CD8-positive, alpha-beta memory T cell (primary cell): ENCODE measurements at regions not wholly inside any gene's neighbourhood (a gene's known extent, or its start where the extent isn't known, plus 50 kb on each side); places are given as distances from the start of the nearest gene placed in this dataset.

Source experiments
- CTCF ChIA-PET: fragments of 350-600 bp; sonication (Branson Sonifier 250); formaldehyde crosslinking; loops from one replicate; lab custom pipeline; 2021; ENCODE audit warnings: antibody characterized with exemption; lab: Charles Lee
- POLR2A ChIA-PET: fragments of 350-600 bp; sonication (Branson Sonifier 250); formaldehyde crosslinking; loops from one replicate; lab custom pipeline; 2021; ENCODE audit warnings: antibody characterized with exemption; lab: Charles Lee
- DNase-seq, 5 donors: peaks; one replicate each; pipeline versions ENCODE4 v3.0.0 to v3.0.0-alpha.2; 2020 to 2022; ENCODE audit warnings: mixed read lengths in 1 of 5
- H3K27ac ChIP-seq: one replicate; pipeline ENCODE4 v1.7.0; 2013; ENCODE audit warnings: low read depth, mild to moderate bottlenecking, low read length, moderate library complexity
- H3K27me3 ChIP-seq: 2 replicates; pipeline ENCODE4 v1.7.0; 2013; ENCODE audit warnings: low read length, mild to moderate bottlenecking; ENCODE audit not compliant: insufficient read depth, poor library complexity, severe bottlenecking
- H3K36me3 ChIP-seq: 2 replicates; pipeline ENCODE4 v1.7.0; 2013; ENCODE audit warnings: mild to moderate bottlenecking, low read length, moderate library complexity; ENCODE audit not compliant: insufficient read depth
- H3K4me1 ChIP-seq: 2 replicates; pipeline ENCODE4 v1.7.0; 2013; ENCODE audit warnings: mild to moderate bottlenecking, low read length, moderate library complexity; ENCODE audit not compliant: insufficient read depth
- H3K4me3 ChIP-seq: 2 replicates; pipeline ENCODE4 v1.7.0; 2013; ENCODE audit warnings: mild to moderate bottlenecking, low read length
- H3K9me3 ChIP-seq: 2 replicates; pipeline ENCODE4 v1.7.0; 2013; ENCODE audit warnings: mild to moderate bottlenecking, low read length
- H3K27ac Mint-ChIP-seq, 8 donors: one replicate each; pipeline ENCODE4 v1.8.0; 2020 to 2021; ENCODE audit warnings: mixed read lengths in 8 of 8, mild to moderate bottlenecking in 6 of 8, inconsistent platforms in 3 of 8, moderate library complexity in 3 of 8
- H3K27me3 Mint-ChIP-seq, 2 donors: one replicate each; pipeline ENCODE4 v1.8.0; 2020 to 2021; ENCODE audit warnings: mixed read lengths in 2 of 2, mild to moderate bottlenecking in 1 of 2, moderate library complexity in 1 of 2
- H3K36me3 Mint-ChIP-seq, 3 donors: one replicate each; pipeline ENCODE4 v1.8.0; 2020 to 2021; ENCODE audit warnings: mixed read lengths in 3 of 3, inconsistent platforms in 1 of 3, mild to moderate bottlenecking in 1 of 3
- H3K4me1 Mint-ChIP-seq, 3 donors: one replicate each; pipeline ENCODE4 v1.8.0; 2020 to 2021; ENCODE audit warnings: mixed read lengths in 3 of 3, inconsistent platforms in 1 of 3, mild to moderate bottlenecking in 1 of 3
- H3K4me3 Mint-ChIP-seq, 7 donors: one replicate each; pipeline ENCODE4 v1.8.0; 2020 to 2021; ENCODE audit warnings: mixed read lengths in 7 of 7, mild to moderate bottlenecking in 6 of 7, moderate library complexity in 4 of 7, inconsistent platforms in 2 of 7
- H3K9me3 Mint-ChIP-seq, 5 donors: one replicate each; pipeline ENCODE4 v1.8.0; 2020 to 2022; ENCODE audit warnings: mixed read lengths in 5 of 5, mild to moderate bottlenecking in 3 of 5, moderate library complexity in 2 of 5, inconsistent platforms in 1 of 5

DNA sequence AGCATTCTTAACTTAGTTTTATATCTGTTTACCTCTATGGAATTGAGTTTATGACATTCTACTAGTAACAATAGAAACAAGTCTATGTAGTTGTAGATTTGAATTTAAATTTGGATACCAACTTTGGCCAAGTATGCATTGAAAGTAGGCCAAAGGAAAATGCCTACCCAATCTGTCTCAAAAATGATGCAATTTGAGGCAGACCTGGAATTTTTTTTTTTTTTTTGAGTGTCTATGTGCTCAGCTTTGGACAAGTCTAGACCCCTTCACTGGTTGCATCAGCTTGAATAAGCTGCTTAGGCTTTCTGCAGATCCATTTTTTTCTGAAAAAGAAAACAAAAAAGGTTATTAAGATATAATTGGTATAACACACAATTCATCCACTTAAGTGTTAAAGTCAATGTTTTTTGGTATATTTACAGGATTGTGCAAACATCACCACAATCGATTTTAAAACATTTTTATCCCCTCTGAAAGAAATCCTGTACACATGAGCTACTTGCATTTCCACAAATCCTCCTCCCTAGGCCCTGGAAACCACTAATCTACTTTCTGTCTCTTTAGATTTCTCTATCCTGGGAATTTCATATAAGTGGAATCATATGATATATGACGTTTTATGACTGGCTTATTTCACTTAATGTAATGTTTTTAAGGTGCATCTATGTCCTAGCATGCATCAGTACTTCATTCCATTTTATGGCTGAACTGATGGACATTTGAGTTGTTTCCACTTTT, 185.1 kb upstream of the CCDC68 start:
- Mint-ChIP-seq H3K36me3 (no peaks in the 10 kb centered on the region), H3K4me1 (no peaks in the 10 kb centered on the region), H3K27ac (no peak overlapping the region), H3K27me3 (peaks cover 0 to 4% of the 10 kb centered on the region in 2 donors), H3K4me3 (no peak overlapping the region), H3K9me3 (peaks cover 0 to 10% (median 3%) of the 10 kb centered on the region in 5 donors)
- ChIA-PET POLR2A (no interaction called here), CTCF (no interaction called here)
- no peak overlapping the region for H3K4me3 ChIP-seq
- H3K4me1 ChIP-seq, result no peaks in the 10 kb centered on the region
- H3K27ac ChIP-seq, result no peak overlapping the region
- no peaks in the 10 kb centered on the region for H3K9me3 ChIP-seq
- DNase-seq, result no peak
- H3K36me3 ChIP-seq, result no peaks in the 10 kb centered on the region
- H3K27me3 ChIP-seq, result no peaks in the 10 kb centered on the region

DNA sequence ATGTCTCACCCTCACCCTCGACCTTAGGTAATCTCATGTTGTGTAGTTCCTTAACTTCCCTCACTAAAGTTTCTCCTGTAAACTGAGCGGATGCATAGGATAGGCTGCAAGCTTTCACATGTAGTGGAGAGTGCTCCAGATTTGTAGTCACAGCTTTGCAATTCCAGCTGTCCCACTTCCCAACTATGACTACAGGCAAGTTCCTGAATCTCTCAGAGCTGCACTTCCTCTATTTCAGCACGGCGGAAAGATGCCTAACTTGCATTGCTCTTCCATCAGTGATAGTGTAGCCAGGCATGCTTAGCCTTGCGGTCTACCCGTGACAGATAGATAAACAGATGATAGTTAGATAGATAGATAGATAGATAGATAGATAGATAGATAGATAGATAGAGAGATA, 183.1 kb upstream of the CCDC68 start:
- Histone ChIP-seq H3K4me3 (no peak overlapping the region), H3K27me3 (no peaks in the 10 kb centered on the region), H3K4me1 (no peaks in the 10 kb centered on the region), H3K36me3 (no peaks in the 10 kb centered on the region), H3K9me3 (no peaks in the 10 kb centered on the region), H3K27ac (no peak overlapping the region)
- CTCF ChIA-PET, result no interaction called here
- Mint-ChIP-seq H3K36me3 (no peaks in the 10 kb centered on the region), H3K4me1 (no peaks in the 10 kb centered on the region), H3K27ac (no peak overlapping the region), H3K27me3 (peaks cover 0 to 2% of the 10 kb centered on the region in 2 donors), H3K9me3 (peaks cover 0 to 8% (median 2%) of the 10 kb centered on the region in 5 donors), H3K4me3 (no peak overlapping the region)
- POLR2A ChIA-PET, result no interaction called here
- no peak for DNase-seq

DNA sequence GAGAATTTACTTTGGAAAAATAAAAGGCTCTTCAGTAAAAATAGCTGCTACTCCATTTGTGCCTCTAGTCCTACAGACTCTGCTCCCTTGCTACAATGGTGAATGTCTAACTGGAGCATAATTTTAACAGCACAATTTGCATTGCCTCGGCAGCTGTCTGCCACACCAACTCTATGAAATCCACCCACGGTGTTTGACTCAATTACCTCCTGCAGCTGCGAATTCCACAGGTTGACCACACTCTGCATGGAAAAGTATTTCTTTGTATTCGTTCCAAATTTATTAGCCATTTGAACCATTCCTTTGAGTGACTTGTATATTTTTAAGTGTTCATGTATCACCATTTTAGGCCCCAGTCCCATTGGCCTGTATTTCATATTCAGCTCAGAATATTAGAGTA, 182.1 kb upstream of the CCDC68 start:
- no peak overlapping the region for H3K4me3 Mint-ChIP-seq

DNA sequence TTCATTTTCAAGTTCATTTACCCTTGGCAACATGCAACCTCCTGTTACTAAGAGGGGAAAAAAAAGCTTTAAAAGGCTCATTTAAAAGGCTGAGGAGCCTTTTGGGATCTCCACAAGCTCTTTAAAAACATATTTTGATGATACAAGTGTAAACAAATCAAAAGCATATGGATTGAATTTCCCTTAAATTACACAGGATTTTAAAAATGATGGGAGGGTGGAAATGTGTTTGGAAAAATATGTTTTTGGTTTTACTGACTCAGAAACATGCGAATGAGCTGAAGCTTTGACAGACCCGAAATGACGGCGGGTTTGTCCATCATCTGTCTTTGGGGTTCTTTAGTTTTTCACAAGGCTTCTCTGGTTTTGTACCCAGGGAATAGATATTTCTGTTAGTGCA, 180.6 kb upstream of the CCDC68 start:
- H3K4me1 Mint-ChIP-seq, result no peaks in the 10 kb centered on the region
- Histone ChIP-seq H3K27me3 (no peaks in the 10 kb centered on the region), H3K9me3 (no peaks in the 10 kb centered on the region), H3K27ac (no peak overlapping the region), H3K4me1 (no peaks in the 10 kb centered on the region), H3K36me3 (no peaks in the 10 kb centered on the region), H3K4me3 (no peak overlapping the region)
- DNase-seq, result no peak
- peaks cover 0 to 4% (median 2%) of the 10 kb centered on the region in 5 donors for H3K9me3 Mint-ChIP-seq
- POLR2A ChIA-PET, result no interaction called here
- peaks cover 0 to 2% of the 10 kb centered on the region in 2 donors for H3K27me3 Mint-ChIP-seq
- H3K36me3 Mint-ChIP-seq, result no peaks in the 10 kb centered on the region
- CTCF ChIA-PET, result no interaction called here
- H3K27ac Mint-ChIP-seq, result no peak overlapping the region
- no peak overlapping the region for H3K4me3 Mint-ChIP-seq

More for the DNA sequence above, 182.1 kb upstream of the CCDC68 start:
- peaks cover 0 to 7% (median 2%) of the 10 kb centered on the region in 5 donors for H3K9me3 Mint-ChIP-seq
- Histone ChIP-seq H3K36me3 (no peaks in the 10 kb centered on the region), H3K27me3 (no peaks in the 10 kb centered on the region), H3K4me1 (no peaks in the 10 kb centered on the region), H3K4me3 (no peak overlapping the region), H3K9me3 (no peaks in the 10 kb centered on the region), H3K27ac (no peak overlapping the region)
- ChIA-PET CTCF (no interaction called here), POLR2A (no interaction called here)
- H3K27ac Mint-ChIP-seq, result no peak overlapping the region
- no peaks in the 10 kb centered on the region for H3K4me1 Mint-ChIP-seq
- DNase-seq, result no peak
- H3K36me3 Mint-ChIP-seq, result no peaks in the 10 kb centered on the region
- H3K27me3 Mint-ChIP-seq, result peaks cover 0 to 2% of the 10 kb centered on the region in 2 donors

DNA sequence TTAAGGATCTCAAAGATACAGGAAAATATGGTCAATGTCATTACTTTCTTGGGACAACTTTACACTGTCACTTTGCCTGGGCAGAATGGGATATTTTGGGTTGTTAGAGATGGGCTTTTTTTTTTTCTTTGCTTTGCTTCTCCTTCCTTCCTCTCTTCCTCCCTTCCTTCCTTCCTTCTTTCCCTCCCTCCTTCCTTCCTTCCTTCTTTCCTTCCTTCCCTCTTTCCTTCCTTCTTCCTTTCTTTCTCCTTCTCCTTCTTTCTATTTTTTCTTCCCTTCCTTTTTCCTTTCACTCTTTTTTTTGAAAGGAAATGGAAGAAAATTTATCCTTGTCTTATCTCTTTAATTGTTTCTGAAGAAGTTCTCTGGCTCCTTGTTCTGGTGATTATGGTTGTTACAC, 180.0 kb upstream of the CCDC68 start:
- DNase-seq, result no peak
- Histone ChIP-seq H3K36me3 (no peaks in the 10 kb centered on the region), H3K27me3 (no peaks in the 10 kb centered on the region), H3K9me3 (no peaks in the 10 kb centered on the region), H3K4me1 (no peaks in the 10 kb centered on the region), H3K27ac (no peak overlapping the region), H3K4me3 (no peak overlapping the region)
- Mint-ChIP-seq H3K27ac (no peak overlapping the region), H3K27me3 (peaks cover 0 to 2% of the 10 kb centered on the region in 2 donors), H3K4me3 (no peak overlapping the region), H3K36me3 (no peaks in the 10 kb centered on the region), H3K9me3 (peaks cover 0 to 4% (median 2%) of the 10 kb centered on the region in 5 donors), H3K4me1 (no peaks in the 10 kb centered on the region)
- POLR2A ChIA-PET, result no interaction called here
- CTCF ChIA-PET, result no interaction called here

DNA sequence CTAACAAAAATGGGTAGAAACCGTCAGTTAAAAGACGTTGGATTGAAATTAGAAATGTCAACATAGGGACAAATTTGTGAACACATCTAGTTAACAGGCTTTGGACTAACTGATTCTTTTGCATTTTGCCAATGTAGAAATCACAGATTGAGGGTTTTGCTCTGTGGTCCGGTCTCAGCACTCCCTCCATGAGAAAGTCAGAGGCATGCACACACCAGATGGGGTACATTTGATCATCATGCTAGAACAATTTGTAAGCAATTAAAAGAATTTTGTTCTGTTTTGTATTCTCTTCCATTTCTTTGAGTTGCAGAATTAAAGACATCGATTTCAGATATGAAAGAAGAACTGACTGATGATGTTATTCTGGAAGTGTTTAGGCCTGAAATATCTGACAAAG, 179.1 kb upstream of the CCDC68 start:
- H3K9me3 Mint-ChIP-seq, result peaks cover 0 to 2% (median under 1%) of the 10 kb centered on the region in 5 donors
- H3K27ac ChIP-seq, result no peak overlapping the region

DNA sequence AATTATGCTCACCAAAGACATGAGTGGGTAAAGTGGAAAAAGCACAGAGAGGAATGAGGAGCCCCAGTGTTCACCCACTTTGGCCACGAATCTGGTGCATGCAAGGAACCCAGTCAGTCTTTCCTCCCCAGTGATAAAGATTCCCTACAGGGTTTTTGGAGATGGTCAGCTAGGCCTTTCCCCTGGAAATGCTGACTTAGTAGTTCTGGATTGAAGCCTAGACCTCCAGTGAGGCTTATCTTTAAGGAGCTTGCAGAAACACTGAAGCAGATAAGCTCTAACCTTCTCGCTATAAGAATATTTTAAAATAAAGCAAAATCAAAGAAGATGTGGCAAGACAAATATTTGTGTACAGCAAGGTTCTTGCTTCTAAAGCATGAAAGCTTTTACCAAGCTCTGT, 178.3 kb upstream of the CCDC68 start:
- Mint-ChIP-seq H3K27me3 (no peaks in the 10 kb centered on the region), H3K4me1 (no peaks in the 10 kb centered on the region), H3K27ac (no peak overlapping the region), H3K9me3 (peaks cover 0 to 2% (median 0%) of the 10 kb centered on the region in 5 donors), H3K36me3 (no peaks in the 10 kb centered on the region), H3K4me3 (no peak overlapping the region)
- POLR2A ChIA-PET, result no interaction called here
- no peaks in the 10 kb centered on the region for H3K4me1 ChIP-seq
- H3K4me3 ChIP-seq, result no peak overlapping the region
- no peak for DNase-seq
- H3K27ac ChIP-seq, result no peak overlapping the region
- CTCF ChIA-PET, result no interaction called here
- H3K9me3 ChIP-seq, result no peaks in the 10 kb centered on the region
- H3K27me3 ChIP-seq, result no peaks in the 10 kb centered on the region
- no peaks in the 10 kb centered on the region for H3K36me3 ChIP-seq

More for the DNA sequence above, 179.1 kb upstream of the CCDC68 start:
- H3K36me3 ChIP-seq, result no peaks in the 10 kb centered on the region
- H3K27ac Mint-ChIP-seq, result no peak overlapping the region
- no peaks in the 10 kb centered on the region for H3K9me3 ChIP-seq
- H3K4me1 ChIP-seq, result no peaks in the 10 kb centered on the region
- H3K4me3 ChIP-seq, result no peak overlapping the region
- H3K27me3 Mint-ChIP-seq, result no peaks in the 10 kb centered on the region
- no peaks in the 10 kb centered on the region for H3K4me1 Mint-ChIP-seq
- DNase-seq, result no peak
- POLR2A ChIA-PET, result no interaction called here
- no peak overlapping the region for H3K4me3 Mint-ChIP-seq
- H3K27me3 ChIP-seq, result no peaks in the 10 kb centered on the region
- CTCF ChIA-PET, result no interaction called here
- H3K36me3 Mint-ChIP-seq, result no peaks in the 10 kb centered on the region

DNA sequence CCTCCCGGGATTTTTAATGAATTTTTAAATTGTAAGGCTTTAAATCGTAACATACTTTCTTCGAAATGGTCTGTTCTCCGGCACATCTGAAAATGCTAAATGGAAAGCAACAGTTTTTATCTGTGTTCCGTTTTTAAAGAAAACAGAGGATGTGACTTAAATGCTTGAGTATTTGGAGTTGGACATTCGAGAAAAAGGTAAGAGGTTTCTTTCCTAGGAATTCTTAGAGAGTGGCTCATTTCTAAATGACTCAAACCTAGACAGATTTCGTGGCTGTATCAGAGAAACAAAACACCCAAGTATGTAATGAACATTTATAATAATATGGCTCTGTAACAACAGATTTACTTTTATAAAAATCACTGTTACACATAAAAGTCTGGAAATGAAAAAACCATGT, 177.6 kb upstream of the CCDC68 start:
- Mint-ChIP-seq H3K36me3 (no peaks in the 10 kb centered on the region), H3K4me1 (no peaks in the 10 kb centered on the region), H3K27ac (no peak overlapping the region), H3K9me3 (peaks cover 0 to 2% (median 0%) of the 10 kb centered on the region in 5 donors), H3K4me3 (no peak overlapping the region), H3K27me3 (no peaks in the 10 kb centered on the region)
- no peak overlapping the region for H3K4me3 ChIP-seq
- H3K27me3 ChIP-seq, result no peaks in the 10 kb centered on the region
- no peaks in the 10 kb centered on the region for H3K9me3 ChIP-seq
- no peak overlapping the region for H3K27ac ChIP-seq
- POLR2A ChIA-PET, result no interaction called here
- CTCF ChIA-PET, result no interaction called here
- no peaks in the 10 kb centered on the region for H3K4me1 ChIP-seq
- no peaks in the 10 kb centered on the region for H3K36me3 ChIP-seq
- no peak for DNase-seq
